Lung (tissue), 11 donors: ENCODE measurements at regions not wholly inside any gene's neighbourhood (a gene's known extent, or its start where the extent isn't known, plus 50 kb on each side); places are given as distances from the start of the nearest gene placed in this dataset.

Source experiments
- ATAC-seq: fragments of 200-7000 bp; cut with Tn5 transposase; one replicate; pipeline ENCODE4 v1.9.1; 2020; ENCODE audit warnings: moderate number of reproducible peaks; ENCODE audit not compliant: insufficient read depth, low FRiP score
- DNase-seq, 3 donors: peaks; one replicate each; pipeline ENCODE4 v3.0.0-alpha.2; 2013 to 2017
- H3K27ac ChIP-seq, 2 donors: one replicate each; pipeline ENCODE4 v1.5.1; 2013; ENCODE audit warnings: mild to moderate bottlenecking in 2 of 2, moderate library complexity in 2 of 2, control low read depth in 1 of 2, inconsistent platforms in 1 of 2, low read depth in 1 of 2, low read length in 1 of 2
- H3K27me3 ChIP-seq, 3 donors: one replicate each; pipeline ENCODE4 v1.5.1; 2013; ENCODE audit warnings: low read length in 2 of 3; ENCODE audit not compliant: control insufficient read depth in 3 of 3, insufficient read depth in 3 of 3
- H3K36me3 ChIP-seq, 4 donors: one replicate each; pipeline ENCODE4 v1.5.1; 2013; ENCODE audit warnings: low read length in 4 of 4, mild to moderate bottlenecking in 1 of 4, moderate library complexity in 1 of 4; ENCODE audit not compliant: control insufficient read depth in 4 of 4, insufficient read depth in 4 of 4
- H3K4me1 ChIP-seq, 5 donors: one replicate each; pipeline ENCODE4 v1.5.1; 2013; ENCODE audit warnings: low read length in 5 of 5, mild to moderate bottlenecking in 2 of 5, moderate library complexity in 1 of 5; ENCODE audit not compliant: control insufficient read depth in 5 of 5, insufficient read depth in 5 of 5
- H3K4me3 ChIP-seq: one replicate; pipeline ENCODE4 v1.5.1; 2013; ENCODE audit warnings: mild to moderate bottlenecking, control low read depth, moderate library complexity
- H3K9ac ChIP-seq, 2 donors: one replicate each; pipeline ENCODE4 v1.5.1; 2013; ENCODE audit warnings: low read length in 2 of 2, control low read depth in 1 of 2; ENCODE audit not compliant: insufficient read depth in 1 of 2
- H3K9me3 ChIP-seq, 4 donors: one replicate each; pipeline ENCODE4 v1.5.1; 2013; ENCODE audit warnings: low read length in 3 of 4, mild to moderate bottlenecking in 1 of 4, moderate library complexity in 1 of 4; ENCODE audit not compliant: control insufficient read depth in 4 of 4, insufficient read depth in 3 of 4
- WGBS, 2 donors: extraction: QIAGEN DNeasy Blood & Tissue Kit; methylation state at CpG; one replicate each; pipeline ENCODE4 v1.1.7; 2013; 5-methylcytosine and 5-hydroxymethylcytosine counted together
- TF ChIP-seq, protein P1 (sequence below): IDR thresholded peaks from 2 replicates; pipeline ENCODE4 v1.5.1; 2012; ENCODE audit warnings: mild to moderate bottlenecking; ENCODE audit errors: control extremely low read depth, extremely low read depth
- donor health status: control.
- donor health status: control.
- donor health status: Bipolar disorder and iron deficiency.
- donor health status: healthy.
- donor health status: DM: yes; HTN: yes; CAD: no.

DNA sequence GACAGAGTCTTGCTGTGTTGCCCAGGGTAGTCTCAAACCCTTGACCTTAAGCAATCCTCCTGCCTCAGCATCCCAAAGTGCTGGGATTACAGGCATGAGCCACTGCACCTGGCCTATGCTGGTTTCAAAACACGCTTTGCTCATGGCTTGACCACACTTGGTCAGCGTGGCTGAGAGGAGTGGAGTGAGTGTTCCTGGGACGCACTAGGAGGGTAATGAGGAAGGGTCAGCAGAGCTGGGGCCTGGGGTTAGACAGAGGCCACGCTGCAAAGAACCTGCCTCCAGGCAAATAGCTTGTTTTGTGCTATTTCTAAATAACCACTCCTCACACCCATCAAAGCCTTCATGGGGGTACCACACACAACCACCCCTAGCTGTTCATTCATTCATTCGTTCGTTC is 77.9 kb upstream of the TOX2 start:
- H3K4me1 ChIP-seq = no peaks in the 10 kb centered on the region
- no peaks in the 10 kb centered on the region for H3K36me3 ChIP-seq
- peaks cover 0 to 3% (median 0%) of the 10 kb centered on the region in 4 donors for H3K9me3 ChIP-seq
- ATAC-seq (no peak), DNase-seq (no peak)
- no peak overlapping the region for H3K9ac ChIP-seq
- no peak overlapping the region for H3K4me3 ChIP-seq
- TF ChIP-seq, protein P1, sequence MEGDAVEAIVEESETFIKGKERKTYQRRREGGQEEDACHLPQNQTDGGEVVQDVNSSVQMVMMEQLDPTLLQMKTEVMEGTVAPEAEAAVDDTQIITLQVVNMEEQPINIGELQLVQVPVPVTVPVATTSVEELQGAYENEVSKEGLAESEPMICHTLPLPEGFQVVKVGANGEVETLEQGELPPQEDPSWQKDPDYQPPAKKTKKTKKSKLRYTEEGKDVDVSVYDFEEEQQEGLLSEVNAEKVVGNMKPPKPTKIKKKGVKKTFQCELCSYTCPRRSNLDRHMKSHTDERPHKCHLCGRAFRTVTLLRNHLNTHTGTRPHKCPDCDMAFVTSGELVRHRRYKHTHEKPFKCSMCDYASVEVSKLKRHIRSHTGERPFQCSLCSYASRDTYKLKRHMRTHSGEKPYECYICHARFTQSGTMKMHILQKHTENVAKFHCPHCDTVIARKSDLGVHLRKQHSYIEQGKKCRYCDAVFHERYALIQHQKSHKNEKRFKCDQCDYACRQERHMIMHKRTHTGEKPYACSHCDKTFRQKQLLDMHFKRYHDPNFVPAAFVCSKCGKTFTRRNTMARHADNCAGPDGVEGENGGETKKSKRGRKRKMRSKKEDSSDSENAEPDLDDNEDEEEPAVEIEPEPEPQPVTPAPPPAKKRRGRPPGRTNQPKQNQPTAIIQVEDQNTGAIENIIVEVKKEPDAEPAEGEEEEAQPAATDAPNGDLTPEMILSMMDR = no peak
- WGBS, 2 donors = 89 to 90% methylated on average over 6 of the region's 6 CpGs
- no peak overlapping the region for H3K27ac ChIP-seq
- peaks cover 0 to 3% (median 0%) of the 10 kb centered on the region in 3 donors for H3K27me3 ChIP-seq

DNA sequence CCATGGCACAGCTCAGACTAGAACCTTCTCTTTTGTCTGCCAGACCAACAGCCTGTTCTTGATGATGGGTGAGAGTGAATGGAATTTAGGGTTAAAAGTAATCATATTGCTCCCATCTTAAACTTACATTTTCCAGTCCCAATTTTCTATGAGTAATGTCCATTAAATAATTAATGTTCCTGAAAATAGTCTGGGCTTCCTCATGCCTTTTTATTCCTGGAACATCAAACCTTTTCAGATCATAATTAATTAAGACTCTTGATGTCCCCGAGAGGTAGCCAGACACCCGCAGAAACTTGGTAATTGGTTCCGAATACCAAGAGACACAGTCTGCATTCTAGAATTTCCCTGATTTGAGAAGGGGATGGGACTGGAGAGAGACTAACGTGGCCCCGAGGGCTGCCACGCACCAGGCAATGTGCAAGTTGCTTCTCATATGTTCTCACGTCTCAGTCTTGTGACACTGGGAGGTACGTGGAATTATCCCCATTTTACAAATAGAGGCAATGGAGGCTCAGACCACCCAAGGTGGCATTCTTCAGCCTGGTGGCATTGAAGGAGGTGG is 78.6 kb upstream of the TOX2 start:
- Histone ChIP-seq H3K36me3 (no peaks in the 10 kb centered on the region), H3K9me3 (peaks cover 0 to 6% (median 0%) of the 10 kb centered on the region in 4 donors), H3K27ac (no peak overlapping the region), H3K4me3 (no peak overlapping the region), H3K27me3 (peaks cover 0 to 7% (median 0%) of the 10 kb centered on the region in 3 donors), H3K4me1 (no peaks in the 10 kb centered on the region), H3K9ac (no peak overlapping the region)
- no peak for ATAC-seq
- TF ChIP-seq, protein P1 = no peak
- WGBS, 2 donors = 90 to 92% methylated on average over 8 of the region's 8 CpGs
- DNase-seq = no peak

DNA sequence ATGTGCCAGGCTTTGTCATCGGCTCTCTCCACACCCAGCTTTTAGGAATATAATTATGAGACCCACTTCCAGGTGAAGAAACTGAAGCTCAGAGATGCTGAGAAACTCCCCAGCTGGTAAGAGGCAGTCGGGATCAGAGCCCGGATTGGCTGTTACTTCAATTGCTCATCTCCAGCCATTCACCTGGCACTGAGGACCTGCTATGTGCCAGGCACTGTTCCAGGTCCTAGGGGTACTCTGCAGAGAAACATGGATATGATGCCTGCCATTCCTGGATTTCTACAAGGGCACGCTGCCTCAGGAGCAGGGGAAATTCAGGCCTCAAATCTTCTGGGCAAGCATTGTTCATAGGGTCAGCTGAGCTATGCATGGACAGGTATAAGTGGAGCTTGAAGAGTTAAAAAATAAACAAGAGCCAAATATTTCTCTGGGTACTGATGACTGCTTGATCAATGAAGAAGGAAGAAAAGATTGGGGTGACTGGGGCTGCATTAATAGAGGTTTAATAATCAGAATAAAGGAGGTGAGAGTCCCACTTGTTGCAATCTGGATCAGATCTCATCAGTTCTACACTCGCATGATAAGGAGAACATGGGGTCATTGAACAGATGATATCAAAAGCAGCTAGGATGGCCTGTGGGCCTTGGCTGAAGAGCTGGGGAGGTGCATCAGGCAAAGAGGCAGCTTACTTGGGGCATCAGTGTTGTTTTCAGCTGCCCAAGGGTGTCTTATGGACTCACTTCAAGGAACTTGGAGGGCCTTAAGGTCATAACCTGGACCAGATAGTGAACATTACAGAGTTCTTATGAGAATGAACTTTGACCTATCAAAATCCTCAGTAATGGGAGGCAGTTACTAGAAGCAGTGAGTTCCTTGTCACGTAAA is 80.9 kb upstream of the TOX2 start:
- 89 to 92% methylated on average over 6 of the region's 6 CpGs for WGBS, 2 donors
- H3K4me3 ChIP-seq = no peak overlapping the region
- peaks cover 0 to 19% (median 2%) of the 10 kb centered on the region in 4 donors for H3K9me3 ChIP-seq

More for the DNA sequence above, 80.9 kb upstream of the TOX2 start:
- no peak overlapping the region for H3K9ac ChIP-seq
- ATAC-seq (no peak), DNase-seq (no peak)
- H3K36me3 ChIP-seq = no peaks in the 10 kb centered on the region
- no peak overlapping the region for H3K27ac ChIP-seq
- no peaks in the 10 kb centered on the region for H3K4me1 ChIP-seq
- TF ChIP-seq, protein P1 = no peak
- H3K27me3 ChIP-seq = peaks cover 0 to 7% (median 0%) of the 10 kb centered on the region in 3 donors
